SH-SY5Y (cell line): ENCODE measurements at regions not wholly inside any gene's neighbourhood (a gene's known extent, or its start where the extent isn't known, plus 50 kb on each side); places are given as distances from the start of the nearest gene placed in this dataset.

Experiments used
- GATA2 ChIP-seq: IDR thresholded peaks from 2 replicates; pipeline ENCODE4 v1.6.1; 2011; ENCODE audit warnings: mild to moderate bottlenecking, low read depth, low read length
- GATA3 ChIP-seq: IDR thresholded peaks from 2 replicates; pipeline ENCODE4 v1.6.1; 2011; ENCODE audit warnings: low read depth, mild to moderate bottlenecking, low read length, moderate library complexity

GRCh38 chr16:88279998-88280397 is 102.8 kb upstream of the ZNF469 start:
- TF ChIP-seq GATA2, result no peak
- no peak for TF ChIP-seq GATA3
